ENCODE measurements at regions not wholly inside any gene's neighbourhood (a gene's known extent, or its start where the extent isn't known, plus 50 kb on each side); places are given as distances from the start of the nearest gene placed in this dataset.

- TF ChIP-seq CTCF (conservative IDR thresholded peaks at IDR 0.05) (no peak), EZH2 (IDR thresholded peaks at IDR 0.05; ENCODE audit: low read depth) (no peak)
Measured at GRCh38 chr9:30673132-30673531, 1711.3 kb upstream of the ACO1 start.

All from PC-9 (cell line).